Stimulated activated CD8-positive, alpha-beta memory T cell treated with anti-CD3 and anti-CD28 coated beads, Interleukin-4, amount 100 ng/mL, for 24 hours (primary cell): ENCODE measurements at regions not wholly inside any gene's neighbourhood (a gene's known extent, or its start where the extent isn't known, plus 50 kb on each side); places are given as distances from the start of the nearest gene placed in this dataset.
"Not testable (repeated sequence)": the region's sequence is repeated elsewhere in the genome, so short reads cannot be mapped to it uniquely, and the experiment has no call there.

ENCODE experiments used
- DNase-seq: peaks from one replicate; pipeline ENCODE4 v3.0.0-alpha.2; 2020; ENCODE audit warnings: low read depth

- no peak for DNase-seq
Measured at GRCh38 chr17:36845916-36846315, 91.4 kb upstream of the LHX1 start.

- no peak for DNase-seq
Measured at GRCh38 chr17:36846410-36847292, 90.6 kb upstream of the LHX1 start.

- DNase-seq, result no peak
Measured at GRCh38 chr17:36848008-36848902, 89.0 kb upstream of the LHX1 start.

- not testable (repeated sequence) for DNase-seq
Measured at GRCh38 chr17:36849020-36849419, 88.3 kb upstream of the LHX1 start.

- peak; percentile 31 for DNase-seq
Measured at GRCh38 chr17:36849871-36850348, 87.4 kb upstream of the LHX1 start.

- DNase-seq, result no peak
Measured at GRCh38 chr17:36850790-36851189, 86.5 kb upstream of the LHX1 start.

- no peak for DNase-seq
Measured at GRCh38 chr17:36851250-36851649, 86.0 kb upstream of the LHX1 start.

- DNase-seq, result not testable (repeated sequence)
Measured at GRCh38 chr17:36852478-36852877, 84.8 kb upstream of the LHX1 start.

GRCh38 chr17:36854982-36855381 lies 82.3 kb upstream of the LHX1 start:
- DNase-seq, result no peak

- no peak for DNase-seq
Measured at GRCh38 chr17:36855459-36855858, 81.8 kb upstream of the LHX1 start.

GRCh38 chr17:36856222-36856621 lies 81.1 kb upstream of the LHX1 start:
- no peak for DNase-seq

- DNase-seq, result no peak
Measured at GRCh38 chr17:36856903-36857381, 80.3 kb upstream of the LHX1 start.

- DNase-seq, result no peak
Measured at GRCh38 chr17:36857698-36858097, 79.6 kb upstream of the LHX1 start.

GRCh38 chr17:36858119-36859002 lies 78.9 kb upstream of the LHX1 start:
- DNase-seq, result no peak

GRCh38 chr17:36859003-36859300 lies 78.3 kb upstream of the LHX1 start:
- DNase-seq, result no peak

GRCh38 chr17:36859706-36860105 lies 77.6 kb upstream of the LHX1 start:
- DNase-seq, result no peak

GRCh38 chr17:36861531-36861930 lies 75.7 kb upstream of the LHX1 start:
- no peak for DNase-seq

GRCh38 chr17:36862116-36862920 lies 75.0 kb upstream of the LHX1 start:
- DNase-seq, result no peak

GRCh38 chr17:36863131-36863530 lies 74.1 kb upstream of the LHX1 start:
- DNase-seq, result no peak

- no peak for DNase-seq
Measured at GRCh38 chr17:36863676-36864612, 73.3 kb upstream of the LHX1 start.
